Endothelial cell of umbilical vein (primary cell): ENCODE measurements at regions not wholly inside any gene's neighbourhood (a gene's known extent, or its start where the extent isn't known, plus 50 kb on each side); places are given as distances from the start of the nearest gene placed in this dataset.

Experiments
- BruUV-seq: library from RNA; stranded (reverse); fragments of 400-500 nt; replicated peaks from 2 replicates; lab custom pipeline; 2021; lab: Mats Ljungman, UMichigan
- CTCF ChIA-PET: fragments of 300-600, 350-600 bp; sonication (Branson Sonifier 250); formaldehyde crosslinking; loops from one replicate; lab custom pipeline; 2021; ENCODE audit warnings: antibody characterized with exemption, inconsistent platforms; lab: Charles Lee
- POLR2A ChIA-PET: fragments of 300-600, 350-600 bp; sonication (Branson Sonifier 250); formaldehyde crosslinking; loops from one replicate; lab custom pipeline; 2021; ENCODE audit warnings: antibody characterized with exemption, inconsistent platforms; lab: Charles Lee
- DNase-seq: peaks from one replicate; pipeline ENCODE4 v3.0.0-alpha.2; 2011; ENCODE audit warnings: low read depth, low spot score
- FAIRE-seq: peaks from 2 replicates; lab custom pipeline; 2011; peaks lifted over from hg19 to GRCh38; lab: Jason Lieb, UNC
- H2AFZ ChIP-seq: 2 replicates; pipeline ENCODE4 v1.6.0; 2012; ENCODE audit warnings: low read depth, low read length, control low read depth, inconsistent platforms
- H3K27ac ChIP-seq: 2 replicates; pipeline ENCODE4 v1.5.1; 2011; ENCODE audit warnings: low read depth, mild to moderate bottlenecking, control low read depth, low read length, moderate library complexity; ENCODE audit not compliant: insufficient read depth
- H3K27me3 ChIP-seq, 2 experiments: 2 replicates each; pipeline versions ENCODE4 v1.6.0 to v1.6.1; 2011; ENCODE audit warnings: low read length in 2 of 2, mixed read lengths in 1 of 2; ENCODE audit not compliant: control insufficient read depth in 2 of 2, insufficient read depth in 2 of 2
- H3K36me3 ChIP-seq, 2 experiments: 2 replicates in 1 of 2; 3 replicates in 1 of 2; pipeline ENCODE4 v1.5.1; 2011; ENCODE audit warnings: low read length in 2 of 2, mild to moderate bottlenecking in 1 of 2, moderate library complexity in 1 of 2; ENCODE audit not compliant: control insufficient read depth in 2 of 2, insufficient read depth in 2 of 2; ENCODE audit errors: extremely low read depth in 1 of 2
- H3K4me1 ChIP-seq: 3 replicates; pipeline ENCODE4 v1.5.1; 2011; ENCODE audit warnings: mild to moderate bottlenecking, low read length; ENCODE audit not compliant: control insufficient read depth, insufficient read depth; ENCODE audit errors: extremely low read depth
- H3K4me2 ChIP-seq: 2 replicates; pipeline ENCODE4 v1.6.1; 2011; ENCODE audit warnings: low read length, control low read depth, mixed read lengths; ENCODE audit not compliant: insufficient read depth
- H3K4me3 ChIP-seq, 3 experiments: fragments of 200-600 bp in 1 of 3; sonication (generic), shearing (Covaris generic) in 1 of 3; replicated peaks in 1 of 3; 2 replicates each; pipeline ENCODE4 v1.5.1; 2011 to 2016; ENCODE audit warnings: control low read depth in 3 of 3, low read length in 3 of 3, mild to moderate bottlenecking in 2 of 3, inconsistent platforms in 1 of 3, low read depth in 1 of 3, moderate library complexity in 1 of 3; ENCODE audit not compliant: insufficient read depth in 1 of 3
- H3K79me2 ChIP-seq: 2 replicates; pipeline ENCODE4 v1.6.0; 2012; ENCODE audit warnings: low read length, inconsistent platforms; ENCODE audit not compliant: control insufficient read depth, insufficient read depth
- H3K9ac ChIP-seq: replicated peaks from 2 replicates; pipeline ENCODE3; 2011; ENCODE audit warnings: low read length, control low read depth; ENCODE audit not compliant: insufficient read depth; ENCODE audit errors: extremely low read depth
- H3K9me1 ChIP-seq: replicated peaks from 3 replicates; pipeline ENCODE4 v1.6.0; 2011; ENCODE audit warnings: mild to moderate bottlenecking, low read length; ENCODE audit not compliant: control insufficient read depth, insufficient read depth; ENCODE audit errors: extremely low read depth
- H3K9me3 ChIP-seq: replicated peaks from 2 replicates; pipeline ENCODE4 v1.5.1; 2012; ENCODE audit warnings: low read length, inconsistent platforms; ENCODE audit not compliant: control insufficient read depth, insufficient read depth
- H4K20me1 ChIP-seq: replicated peaks from 2 replicates; pipeline ENCODE3; 2011; ENCODE audit warnings: mild to moderate bottlenecking, low read length; ENCODE audit not compliant: control insufficient read depth, insufficient read depth; ENCODE audit errors: extremely low read depth
- CTCF ChIP-seq, 2 donors: IDR thresholded peaks; 1 replicate in 1 of 2; 2 replicates in 1 of 2; pipeline ENCODE4 v1.5.1; 2011; ENCODE audit warnings: low read length in 2 of 2, mild to moderate bottlenecking in 2 of 2, moderate library complexity in 2 of 2, control low read depth in 1 of 2, inconsistent platforms in 1 of 2, low read depth in 1 of 2; ENCODE audit not compliant: insufficient read depth in 1 of 2; ENCODE audit errors: extremely low read depth in 1 of 2
- EZH2 ChIP-seq: IDR thresholded peaks from 2 replicates; pipeline ENCODE4 v1.6.1; 2012; ENCODE audit warnings: borderline replicate concordance, low read depth, mild to moderate bottlenecking, moderate library complexity, low read length, inconsistent platforms; ENCODE audit not compliant: severe bottlenecking
- FOS ChIP-seq: IDR thresholded peaks from 2 replicates; pipeline ENCODE4 v1.6.1; 2011; ENCODE audit warnings: mild to moderate bottlenecking, low read length, moderate library complexity, borderline replicate concordance; ENCODE audit not compliant: insufficient read depth
- GATA2 ChIP-seq: IDR thresholded peaks from 2 replicates; pipeline ENCODE4 v1.7.0; 2011; ENCODE audit warnings: low read depth, mild to moderate bottlenecking, moderate library complexity, mixed read lengths, low read length; ENCODE audit not compliant: insufficient read length, insufficient read depth
- JUN ChIP-seq: IDR thresholded peaks from 2 replicates; pipeline ENCODE4 v1.6.1; 2011; ENCODE audit warnings: borderline replicate concordance, low read depth; ENCODE audit not compliant: insufficient read length, insufficient read depth
- MAX ChIP-seq: IDR thresholded peaks from 2 replicates; pipeline ENCODE4 v1.6.1; 2011; ENCODE audit not compliant: insufficient read depth, insufficient read length
- MYC ChIP-seq: IDR thresholded peaks from one replicate; pipeline ENCODE4 v1.6.1; 2011; ENCODE audit warnings: mild to moderate bottlenecking, low read depth, low read length
- POLR2A ChIP-seq: IDR thresholded peaks from 2 replicates; pipeline ENCODE4 v1.6.1; 2012; ENCODE audit warnings: low read depth, mild to moderate bottlenecking, control low read depth, low read length
- POLR2AphosphoS5 ChIP-seq: IDR thresholded peaks from 2 replicates; pipeline ENCODE4 v1.6.1; 2012; ENCODE audit warnings: low read depth, mild to moderate bottlenecking, control low read depth, low read length, moderate library complexity; ENCODE audit not compliant: insufficient read depth
- dilution Hi-C: fragments of 300-500 bp; cut with MboI; formaldehyde crosslinking; loops from one replicate; pipeline ENCODE4 v1.15.0; 2019; ENCODE audit warnings: low sequenced_read_pairs; ENCODE audit not compliant: extremely low pct_ligation_motif_present
- intact Hi-C: fragments of 100-400 bp; cut with micrococcal nuclease; formaldehyde crosslinking; loops from one replicate; pipeline ENCODE4 v1.10.0; 2022

- no TSS peak for BruUV-seq
- dilution Hi-C loops (no loop called here), intact Hi-C loops (no loop called here)
- no peak for FAIRE-seq
- H3K4me1 ChIP-seq: no peaks in the 10 kb centered on the region
- ChIA-PET POLR2A (no interaction called here), CTCF (interaction anchor here (1.5 kb wide), 1 partner anchor 9 kb away, joined by 3 read pairs; no protein-coding TSS in a partner anchor)
- H3K9me3 ChIP-seq: no peaks in the 10 kb centered on the region
- H3K36me3 ChIP-seq: no peaks in the 10 kb centered on the region
- H4K20me1 ChIP-seq: no peaks in the 10 kb centered on the region
- H3K27ac ChIP-seq: no peak overlapping the region
- H3K4me2 ChIP-seq: no peak overlapping the region
- H3K4me3 ChIP-seq: no peak overlapping the region
- no peak overlapping the region for H3K9ac ChIP-seq
- no peaks in the 10 kb centered on the region for H3K9me1 ChIP-seq
- H3K27me3 ChIP-seq: no peaks in the 10 kb centered on the region
- H2AFZ ChIP-seq: no peak overlapping the region
- no peak for TF ChIP-seq FOS
- TF ChIP-seq JUN: no peak
- no peak for TF ChIP-seq MAX
- TF ChIP-seq CTCF (IDR thresholded peaks at IDR 0.05; ENCODE audit: extremely low read depth in 1 of 2, insufficient read depth in 1 of 2, low read depth in 1 of 2, low read length in 2 of 2): no peak
- TF ChIP-seq EZH2: no peak
- H3K79me2 ChIP-seq: no peaks in the 10 kb centered on the region
- no peak for DNase-seq
Measured at GRCh38 chr1:228799924-228800323, 64.6 kb downstream of the RHOU start.

DNA sequence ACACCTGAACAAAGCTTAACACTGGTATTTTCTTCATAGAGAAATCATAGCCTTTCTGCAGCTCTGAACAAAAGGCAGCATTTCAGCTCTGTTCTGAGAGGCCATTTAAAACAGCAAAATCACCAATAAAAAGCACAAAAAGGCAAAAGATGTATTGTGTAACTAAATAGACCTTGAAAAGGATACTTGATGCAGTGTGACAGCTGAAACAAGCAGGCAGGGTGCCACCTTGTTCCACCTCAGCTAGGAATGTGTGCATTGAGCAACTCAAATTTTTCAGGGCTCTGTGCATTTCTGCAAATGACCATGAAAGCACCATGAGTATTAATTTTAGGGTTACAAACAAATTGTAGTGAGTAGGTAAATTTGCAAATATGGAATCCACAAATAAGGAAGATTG is 65.8 kb downstream of the RHOU start:
- Histone ChIP-seq H4K20me1 (no peaks in the 10 kb centered on the region), H3K4me2 (no peak overlapping the region), H3K79me2 (no peaks in the 10 kb centered on the region), H2AFZ (no peak overlapping the region), H3K9me1 (no peaks in the 10 kb centered on the region), H3K4me1 (no peaks in the 10 kb centered on the region), H3K36me3 (no peaks in the 10 kb centered on the region), H3K27ac (no peak overlapping the region), H3K9me3 (no peaks in the 10 kb centered on the region), H3K4me3 (no peak overlapping the region), H3K9ac (no peak overlapping the region), H3K27me3 (no peaks in the 10 kb centered on the region)
- ChIA-PET CTCF (no interaction called here), POLR2A (no interaction called here)
- no TSS peak for BruUV-seq
- TF ChIP-seq POLR2AphosphoS5 (no peak), POLR2A (no peak), FOS (no peak), EZH2 (no peak), CTCF (IDR thresholded peaks at IDR 0.05; ENCODE audit: extremely low read depth in 1 of 2, insufficient read depth in 1 of 2, low read depth in 1 of 2, low read length in 2 of 2) (no peak), MYC (no peak), MAX (no peak), GATA2 (no peak), JUN (no peak)
- intact Hi-C loops (no loop called here), dilution Hi-C loops (no loop called here)
- no peak for FAIRE-seq
- DNase-seq: no peak
